ENCODE measurements at regions not wholly inside any gene's neighbourhood (a gene's known extent, or its start where the extent isn't known, plus 50 kb on each side); places are given as distances from the start of the nearest gene placed in this dataset.
"Not testable (repeated sequence)": the region's sequence is repeated elsewhere in the genome, so short reads cannot be mapped to it uniquely, and the experiment has no call there.

GRCh38 chr22:44650806-44651205, 51.2 kb upstream of the PRR5 start:
- DNase-seq (ENCODE audit: low read depth in 2 of 2): no peak

GRCh38 chr22:44648821-44649565, 53.0 kb upstream of the PRR5 start:
- no peak for DNase-seq (ENCODE audit: low read depth in 2 of 2)

DNA sequence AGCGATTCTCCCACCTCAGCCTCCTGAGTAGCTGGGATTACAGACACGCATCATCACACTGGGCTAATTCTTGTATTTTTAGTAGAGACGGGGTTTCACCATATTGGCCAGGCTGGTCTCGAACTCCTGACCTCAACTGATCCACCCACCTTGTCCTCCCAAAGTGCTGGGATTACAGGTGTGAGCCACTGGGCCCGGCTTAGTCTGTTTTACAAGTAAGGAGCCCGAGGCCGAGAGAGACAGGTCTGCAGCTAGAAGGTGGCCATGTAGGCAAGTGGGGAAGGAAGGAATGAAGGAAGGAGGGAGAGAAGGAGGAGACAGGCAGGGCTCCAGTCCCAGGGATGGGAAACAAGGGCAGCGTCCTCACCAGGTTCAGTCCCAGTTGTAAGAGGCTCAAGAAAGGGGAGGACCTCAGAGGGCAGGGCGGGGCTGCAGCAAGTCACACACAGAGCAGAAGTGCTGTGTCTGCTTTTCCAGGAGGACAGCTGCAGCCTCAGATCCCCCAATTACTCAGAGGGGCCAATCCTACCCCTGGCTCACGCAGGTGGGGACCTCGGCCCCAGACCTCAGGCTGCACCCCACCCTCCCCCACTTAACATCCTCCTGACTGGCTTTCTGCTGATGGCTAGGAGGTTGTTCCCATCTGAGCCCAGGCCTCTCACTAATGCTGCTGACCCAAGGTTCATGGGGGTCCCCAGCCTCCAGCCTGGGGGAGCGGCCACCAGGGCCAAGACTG, 53.8 kb upstream of the PRR5 start:
- no peak for DNase-seq (ENCODE audit: low read depth in 2 of 2)

GRCh38 chr22:44647141-44647540, 54.9 kb upstream of the PRR5 start:
- DNase-seq (ENCODE audit: low read depth in 2 of 2): no peak

- DNase-seq (ENCODE audit: low read depth in 2 of 2): no peak
These were observed 55.3 kb upstream of the PRR5 start for GRCh38 chr22:44646668-44647067.

GRCh38 chr22:44646141-44646540, 55.9 kb upstream of the PRR5 start:
- no peak for DNase-seq (ENCODE audit: low read depth in 2 of 2)

- DNase-seq (ENCODE audit: low read depth in 2 of 2): no peak
These were observed 56.5 kb upstream of the PRR5 start for GRCh38 chr22:44645531-44645930.

- no peak for DNase-seq (ENCODE audit: low read depth in 2 of 2)
These were observed 56.9 kb upstream of the PRR5 start for GRCh38 chr22:44645083-44645482.

DNA sequence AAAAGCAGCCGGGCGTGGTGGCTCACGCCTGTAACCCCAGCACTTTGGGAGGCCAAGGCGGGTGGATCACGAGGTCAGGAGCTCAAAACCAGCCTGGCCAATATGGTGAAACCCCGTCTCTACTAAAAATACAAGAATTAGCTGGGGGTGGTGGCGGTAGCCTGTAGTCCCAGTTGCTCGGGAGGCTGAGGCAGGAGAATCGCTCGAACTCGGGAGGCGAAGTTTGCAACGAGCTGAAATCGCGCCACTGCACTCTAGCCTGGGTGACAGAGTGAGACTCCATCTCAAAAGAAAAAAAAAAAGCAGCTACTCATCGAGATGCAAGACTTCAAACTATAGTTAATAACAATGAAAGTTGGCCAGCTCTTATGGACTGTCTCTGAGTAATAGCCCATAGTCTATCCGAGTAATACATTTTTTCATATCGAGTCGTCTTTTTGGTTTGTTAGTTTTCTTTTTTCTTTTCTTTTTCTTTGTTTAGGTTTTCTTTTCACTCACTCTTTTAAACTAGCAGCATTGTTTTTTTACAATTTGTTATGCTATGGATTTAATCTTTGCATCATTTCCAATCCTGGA, 58.4 kb upstream of the PRR5 start:
- DNase-seq (ENCODE audit: low read depth in 2 of 2): not testable (repeated sequence)

DNA sequence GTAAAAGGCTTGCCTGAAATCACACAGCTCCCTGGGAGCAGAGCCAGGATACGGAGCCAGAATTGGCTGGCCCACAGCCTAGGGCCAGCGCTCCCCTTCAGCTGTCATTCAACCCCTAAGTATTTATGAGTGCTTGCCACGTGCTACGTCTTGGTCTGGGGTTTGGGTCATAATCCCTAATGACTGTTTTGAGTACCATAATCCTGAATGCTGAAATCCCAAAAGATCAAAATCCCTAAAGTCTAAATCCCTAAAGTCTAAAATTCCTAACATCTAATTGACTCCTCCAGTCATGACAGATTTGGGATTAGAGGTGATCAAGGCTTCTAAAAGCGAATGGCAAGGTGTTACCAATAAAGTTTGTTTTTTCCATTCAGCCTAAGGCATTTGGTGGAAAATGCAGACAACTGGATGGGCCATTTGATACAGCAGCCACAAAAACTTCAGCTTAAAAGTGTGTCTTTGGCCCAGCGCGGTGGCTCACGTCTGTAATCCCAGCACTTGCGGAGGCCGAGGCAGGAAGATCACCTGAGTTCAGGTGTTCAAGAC, 59.8 kb upstream of the PRR5 start:
- DNase-seq (ENCODE audit: low read depth in 2 of 2): no peak

- DNase-seq (ENCODE audit: low read depth in 2 of 2): no peak
These were observed 61.3 kb upstream of the PRR5 start for GRCh38 chr22:44640618-44641155.

GRCh38 chr22:44639891-44640617, 62.0 kb upstream of the PRR5 start:
- DNase-seq (ENCODE audit: low read depth in 2 of 2): no peak

DNA sequence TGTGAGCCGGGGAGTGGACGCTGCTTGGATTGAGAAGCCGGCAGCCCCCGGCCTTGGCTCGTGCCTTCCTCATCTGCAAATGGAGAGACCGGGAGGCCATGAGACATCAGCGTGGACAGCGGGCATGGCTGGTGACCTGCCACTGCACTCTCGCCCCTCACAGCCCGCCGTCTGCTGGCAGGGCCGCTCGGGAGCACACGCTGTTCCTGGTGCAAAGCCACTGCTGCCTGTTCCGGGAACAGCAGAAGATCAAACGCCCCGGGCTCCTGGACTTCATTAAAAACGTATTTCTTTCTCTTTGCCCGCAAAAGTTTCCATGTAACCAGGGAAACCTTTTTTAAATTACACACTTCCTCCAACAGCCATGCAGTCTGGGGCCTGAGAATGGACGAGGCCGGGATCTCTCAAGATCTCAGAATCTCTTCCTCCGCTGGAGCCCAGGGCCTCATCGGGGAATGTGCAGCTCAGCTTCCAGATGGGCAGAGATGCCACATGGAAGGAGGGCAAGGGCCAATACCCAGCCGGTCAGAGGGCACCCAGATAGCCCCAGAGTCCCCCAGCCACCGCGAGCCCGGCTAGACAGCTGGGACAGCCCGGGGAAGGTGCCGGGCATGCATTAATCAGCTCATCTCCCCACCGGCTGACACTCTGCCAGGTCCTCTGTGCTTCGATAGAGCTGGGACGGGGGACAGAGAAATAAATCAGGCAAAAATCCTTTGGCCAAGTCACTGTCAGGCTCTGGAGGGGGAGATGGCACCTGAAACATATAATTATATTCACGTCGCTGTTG, 62.8 kb upstream of the PRR5 start:
- DNase-seq (ENCODE audit: low read depth in 2 of 2): no peak

DNA sequence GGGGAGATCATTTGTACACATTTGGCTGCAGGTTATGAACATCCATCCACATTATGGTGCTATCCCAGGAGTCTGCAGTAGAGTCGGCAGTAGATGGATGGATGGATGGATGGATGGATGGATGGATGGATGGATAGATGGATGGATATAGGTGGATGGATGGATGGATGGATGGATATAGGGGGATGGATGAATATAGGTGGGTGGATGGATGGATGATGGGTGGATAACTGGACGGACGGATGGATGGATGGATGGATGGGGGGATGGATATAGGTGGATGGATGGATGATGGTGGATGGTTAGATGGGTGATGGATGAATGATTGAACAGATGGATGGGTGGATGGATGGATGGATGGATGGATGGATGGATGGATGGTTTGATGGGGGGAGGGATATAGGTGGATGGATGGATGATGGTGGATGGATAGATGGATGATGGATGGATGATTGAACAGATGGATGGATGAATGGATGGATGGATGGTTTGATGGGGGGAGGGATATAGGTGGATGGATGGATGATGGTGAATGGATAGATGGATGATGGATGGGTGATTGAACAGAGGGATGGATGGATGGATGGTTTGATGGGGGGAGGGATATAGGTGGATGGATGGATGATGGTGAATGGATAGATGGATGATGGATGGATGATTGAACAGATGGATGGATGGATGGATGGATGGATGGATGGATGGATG, 65.3 kb upstream of the PRR5 start:
- DNase-seq (ENCODE audit: low read depth in 2 of 2): not testable (repeated sequence)

GRCh38 chr22:44635567-44635966, 66.4 kb upstream of the PRR5 start:
- DNase-seq (ENCODE audit: low read depth in 2 of 2): not testable (repeated sequence)

DNA sequence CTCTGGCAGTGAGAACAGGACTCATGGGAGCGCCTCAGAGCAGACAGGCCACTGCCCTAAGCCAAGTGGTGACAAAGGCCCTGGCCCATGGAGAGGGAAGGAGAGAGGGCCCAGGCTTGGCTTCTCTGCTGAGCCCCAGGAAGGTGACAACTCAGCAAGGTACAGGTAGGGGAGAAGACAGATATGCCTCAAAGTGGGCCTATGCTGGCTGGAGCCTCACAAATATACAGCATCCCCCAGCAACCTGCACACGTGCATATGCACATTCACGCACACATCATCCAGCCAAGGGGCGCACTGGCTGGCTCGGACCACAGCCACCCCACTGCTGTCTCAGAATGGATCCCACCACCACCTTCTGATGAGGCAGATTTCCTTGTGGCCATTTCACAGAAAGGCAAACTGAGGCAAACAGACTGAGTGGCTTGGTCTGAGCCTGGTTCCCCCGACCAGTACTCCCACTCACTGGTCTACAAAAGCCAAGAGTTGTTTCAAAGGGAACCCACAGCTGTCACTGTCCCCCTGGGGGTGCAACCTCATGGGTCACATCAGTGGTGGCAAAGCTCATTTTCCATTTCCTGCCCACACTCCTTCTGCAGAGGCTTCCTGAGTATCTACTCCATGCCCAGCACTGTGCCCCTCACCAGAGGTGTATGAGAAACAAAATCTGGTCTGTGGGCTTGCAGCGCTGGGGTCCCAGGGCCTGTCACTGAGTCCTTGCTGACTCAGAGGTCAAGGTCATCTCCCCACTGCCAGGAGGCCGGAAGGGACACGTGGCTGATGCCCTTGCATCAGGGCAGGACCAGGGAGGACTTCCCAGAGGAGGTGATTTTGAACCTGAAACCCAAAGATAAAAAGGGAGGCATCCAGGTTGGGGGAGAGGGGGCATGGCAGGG, 67.3 kb upstream of the PRR5 start:
- DNase-seq (ENCODE audit: low read depth in 2 of 2): no peak

GRCh38 chr22:44633647-44634046, 68.4 kb upstream of the PRR5 start:
- DNase-seq (ENCODE audit: low read depth in 2 of 2): no peak

DNA sequence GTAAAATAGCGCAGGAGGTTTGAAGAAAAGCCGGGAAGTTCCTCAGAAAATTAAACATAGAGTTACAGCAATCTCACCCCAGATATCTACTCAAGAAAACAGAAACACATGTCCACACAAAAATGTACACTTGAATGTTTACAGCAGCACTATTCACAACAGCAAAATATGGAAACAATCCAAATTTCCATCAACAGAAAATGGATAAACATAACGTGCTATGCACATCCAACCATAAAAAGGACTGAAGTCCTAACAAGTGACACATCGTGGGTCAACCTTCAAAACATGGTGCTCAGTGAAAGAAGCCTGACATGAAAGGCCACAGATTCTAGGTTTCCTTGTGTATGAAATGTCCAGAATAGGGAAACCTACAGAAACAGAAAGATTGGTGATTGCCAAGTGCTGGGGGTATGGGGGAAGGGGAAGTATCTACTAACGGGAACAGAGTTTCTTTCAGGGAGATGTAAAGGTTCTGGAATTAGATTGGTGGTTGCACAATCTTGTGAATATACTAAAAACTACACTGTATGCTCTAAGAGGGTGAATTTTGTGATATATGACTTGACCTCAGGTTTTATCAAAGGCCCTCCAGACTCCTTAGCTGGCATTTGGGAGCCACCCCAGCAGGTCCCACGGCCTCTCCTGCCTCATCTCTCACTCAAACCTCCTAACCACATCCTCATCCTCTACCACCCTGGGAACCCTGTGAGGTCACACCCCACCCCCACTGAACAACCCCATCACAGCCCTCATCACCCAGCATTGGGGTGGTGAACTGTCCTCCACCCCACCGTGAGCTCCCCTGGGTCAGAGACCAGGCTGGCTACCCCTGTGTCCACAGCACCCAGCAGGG, 69.2 kb upstream of the PRR5 start:
- DNase-seq (ENCODE audit: low read depth in 2 of 2): no peak

All from stimulated activated CD4-positive, alpha-beta T cell treated with anti-CD3 and anti-CD28 coated beads, Interleukin-12 subunit alpha, Interleukin-12 subunit beta, amount 100 ng/mL, for 24 hours (primary cell).